ENCODE measurements at regions not wholly inside any gene's neighbourhood (a gene's known extent, or its start where the extent isn't known, plus 50 kb on each side); places are given as distances from the start of the nearest gene placed in this dataset.
"Not testable (repeated sequence)": the region's sequence is repeated elsewhere in the genome, so short reads cannot be mapped to it uniquely, and the experiment has no call there.

DNA sequence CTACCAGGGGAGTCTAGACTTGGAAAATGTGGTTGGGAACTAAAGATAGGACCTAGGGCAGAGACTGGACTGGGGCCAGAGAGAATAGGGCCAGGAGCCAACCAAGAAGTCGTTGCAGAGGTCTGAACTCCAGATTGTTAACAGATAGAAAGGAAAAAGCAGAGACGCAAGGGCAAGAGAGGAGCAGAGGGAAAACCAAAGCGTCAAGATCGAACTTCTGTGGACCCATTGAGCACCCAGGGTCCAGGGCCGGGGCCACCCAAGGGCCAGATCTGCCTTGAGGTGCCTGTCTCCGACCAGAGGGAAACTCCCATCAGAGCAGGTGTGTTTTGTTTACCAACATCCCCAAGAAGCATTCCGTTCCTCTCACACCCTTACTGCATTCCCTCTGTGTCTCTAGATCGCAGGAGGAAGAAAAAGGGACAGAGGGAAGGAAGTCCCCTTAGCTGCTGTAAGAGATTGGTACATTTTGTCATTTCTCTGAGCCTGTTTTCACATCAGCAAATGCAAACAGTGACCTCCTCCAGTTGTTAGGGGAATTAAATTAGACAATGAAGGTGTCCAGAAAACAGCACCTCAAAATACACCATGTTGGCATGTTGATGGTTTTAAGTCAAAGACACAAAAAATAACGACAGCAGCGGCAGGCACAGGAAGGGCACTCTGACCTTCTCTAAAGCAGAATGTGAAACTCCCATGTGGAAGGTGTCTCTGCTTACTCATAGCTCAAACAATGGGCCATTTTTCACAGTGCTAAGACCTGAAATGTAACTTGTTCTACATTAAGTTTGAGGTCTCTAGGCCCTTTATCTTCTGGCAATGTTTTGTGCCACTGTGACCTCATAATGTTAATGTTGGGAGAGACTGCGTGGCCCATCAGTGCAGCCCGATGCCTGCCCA is 105.8 kb upstream of the RAB4A start:
- DNase-seq, result no peak

DNA sequence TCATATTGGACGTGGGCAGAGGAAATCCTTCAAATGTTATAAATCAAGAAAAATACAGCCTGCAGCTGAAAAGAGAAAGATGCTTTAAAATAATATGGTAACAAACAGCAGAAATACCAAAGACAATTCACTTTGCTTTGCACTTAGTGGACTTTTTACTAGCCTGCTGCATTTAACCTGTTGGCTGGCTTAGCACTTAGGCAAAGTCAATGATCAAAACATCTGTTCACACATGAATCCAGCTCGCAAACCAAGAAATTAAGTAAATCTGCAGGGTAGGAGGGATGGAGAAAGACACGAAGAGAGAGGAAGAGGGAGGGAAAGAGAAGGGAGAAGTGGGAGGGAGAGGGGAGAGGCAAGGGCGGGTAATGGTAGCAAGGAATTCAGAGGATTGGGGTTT is 103.6 kb upstream of the RAB4A start:
- no peak for DNase-seq

DNA sequence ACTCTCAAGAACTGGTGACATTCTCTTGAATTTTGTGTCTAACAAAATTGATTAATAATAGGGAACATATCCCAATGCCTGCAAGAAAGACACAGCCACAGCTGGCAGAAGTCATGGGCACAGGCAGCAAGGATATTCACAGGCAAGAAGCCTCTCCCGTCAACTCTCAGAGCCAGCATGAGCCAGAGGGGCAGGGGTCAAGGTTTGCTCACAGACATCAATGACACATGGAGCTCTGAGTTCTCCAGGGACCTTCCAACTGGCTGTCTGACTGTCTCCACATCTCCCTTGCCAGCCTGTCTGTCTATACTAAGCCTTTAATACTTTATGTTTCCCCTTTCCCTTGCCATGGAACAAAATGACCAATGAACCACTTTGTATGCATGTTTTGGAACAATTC is 101.5 kb upstream of the RAB4A start:
- DNase-seq, result peak; percentile 19

DNA sequence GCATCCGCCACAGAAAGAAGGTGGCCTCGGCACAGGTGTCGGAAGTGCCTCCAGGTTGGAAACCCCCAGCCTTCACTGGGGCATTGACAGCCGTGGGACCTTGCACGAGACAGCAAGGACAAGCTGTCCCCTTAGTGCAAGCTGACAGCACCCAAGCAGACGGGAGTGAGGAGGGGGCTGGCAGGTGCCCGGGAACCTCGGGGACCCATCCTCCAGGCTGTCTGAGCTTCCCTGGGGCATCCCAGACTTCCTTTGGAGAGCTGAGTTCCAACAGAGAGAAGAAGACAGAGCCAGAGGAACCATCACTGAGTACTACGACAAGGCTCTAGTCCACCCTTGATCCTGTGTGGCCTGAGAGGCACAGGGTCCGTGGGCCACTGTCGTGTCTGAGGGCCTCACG is 100.6 kb upstream of the RAB4A start:
- no peak for DNase-seq

DNA sequence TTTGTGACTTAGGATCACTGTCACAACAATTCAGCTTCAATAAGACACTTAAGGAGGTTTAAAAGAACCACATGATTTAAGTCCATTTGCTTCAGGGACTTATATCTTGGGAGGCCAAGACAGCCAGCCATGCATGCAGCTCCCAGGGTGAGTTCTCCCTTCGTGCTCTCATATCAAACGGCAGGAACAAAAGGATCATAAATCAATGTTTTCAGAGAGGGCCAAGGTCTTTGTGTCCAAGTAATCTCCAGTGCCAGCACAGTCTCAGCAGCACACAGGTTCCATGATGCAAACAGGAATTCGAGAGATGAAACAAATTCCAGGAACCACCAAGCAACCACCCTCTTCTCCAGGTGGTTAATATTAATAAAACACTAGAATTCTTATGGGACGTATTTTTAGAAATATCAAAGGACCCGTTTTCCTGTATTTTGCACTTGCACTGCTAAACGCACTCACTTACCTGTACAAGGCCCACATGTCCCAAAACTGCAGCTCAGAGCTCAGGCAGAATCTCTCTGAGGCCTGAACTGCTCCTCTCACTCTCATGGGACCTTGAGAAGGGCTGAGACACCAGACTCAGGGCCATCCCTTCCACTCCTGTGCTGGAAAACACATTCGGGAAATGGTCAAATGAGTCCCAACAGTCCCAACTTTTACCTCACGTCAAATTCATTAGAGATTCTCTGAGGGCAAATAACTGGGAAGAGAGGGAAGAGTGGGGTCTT is 100.0 kb upstream of the RAB4A start:
- DNase-seq, result no peak

DNA sequence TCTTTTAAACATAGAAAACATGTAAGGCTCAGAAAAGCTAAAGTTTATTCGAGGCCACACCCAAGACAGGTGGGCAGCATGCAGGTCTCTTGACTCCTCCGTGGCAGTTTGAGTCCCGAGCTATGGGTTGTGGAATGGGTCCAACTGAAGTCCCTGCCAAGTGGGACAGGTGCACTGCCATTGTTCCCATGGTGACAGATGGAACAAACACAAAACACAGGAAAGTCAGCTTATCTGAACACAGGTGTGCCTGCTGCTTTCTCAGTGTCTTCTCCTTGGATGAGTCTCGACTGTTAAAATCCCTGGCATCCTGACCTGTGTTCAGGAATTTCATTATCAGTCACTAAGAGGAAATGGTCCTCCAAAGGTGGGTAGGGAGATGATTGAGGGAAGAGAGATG is 99.0 kb upstream of the RAB4A start:
- DNase-seq, result no peak

DNA sequence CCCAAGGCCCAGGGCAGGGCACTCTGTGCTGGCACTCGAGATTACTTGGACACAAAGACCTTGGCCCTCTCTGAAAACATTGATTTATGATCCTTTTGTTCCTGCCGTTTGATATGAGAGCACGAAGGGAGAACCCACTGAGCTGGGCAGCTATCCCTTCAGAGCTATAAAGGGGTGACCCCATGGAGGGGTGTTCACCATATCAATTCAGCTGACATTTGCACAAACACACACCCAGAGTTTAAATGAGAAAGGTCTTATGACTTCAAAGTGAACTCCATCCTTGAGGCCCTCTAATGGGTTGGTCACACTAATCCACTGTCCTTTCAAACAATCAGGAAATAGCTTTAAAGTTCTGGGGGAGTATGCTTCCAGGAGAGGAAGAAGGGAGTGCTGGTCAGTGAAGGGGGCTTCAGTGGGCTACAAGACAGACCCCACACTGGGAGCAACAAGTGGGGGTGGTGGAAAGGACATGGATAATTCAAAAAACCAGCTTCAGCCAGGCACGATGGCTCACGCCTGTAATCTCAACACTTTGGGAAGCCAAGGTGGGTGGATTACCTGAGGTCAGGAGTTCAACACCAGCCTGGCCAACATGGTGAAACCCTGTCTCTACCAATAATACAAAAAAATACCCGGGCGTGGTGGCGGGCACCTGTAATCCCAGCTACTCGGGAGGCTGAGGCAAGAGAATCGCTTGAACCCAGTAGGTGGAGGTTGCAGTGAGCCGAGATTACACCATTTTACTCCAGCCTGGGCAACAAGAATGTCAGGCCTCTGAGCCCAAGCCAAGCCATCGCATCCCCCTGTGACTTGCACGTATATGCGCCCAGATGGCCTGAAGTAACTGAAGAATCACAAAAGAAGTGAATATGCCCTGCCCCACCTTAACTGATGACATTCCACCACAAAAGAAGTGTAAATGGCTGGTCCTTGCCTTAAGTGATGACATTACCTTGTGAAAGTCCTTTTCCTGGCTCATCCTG is 97.1 kb upstream of the RAB4A start:
- not testable (repeated sequence) for DNase-seq

DNA sequence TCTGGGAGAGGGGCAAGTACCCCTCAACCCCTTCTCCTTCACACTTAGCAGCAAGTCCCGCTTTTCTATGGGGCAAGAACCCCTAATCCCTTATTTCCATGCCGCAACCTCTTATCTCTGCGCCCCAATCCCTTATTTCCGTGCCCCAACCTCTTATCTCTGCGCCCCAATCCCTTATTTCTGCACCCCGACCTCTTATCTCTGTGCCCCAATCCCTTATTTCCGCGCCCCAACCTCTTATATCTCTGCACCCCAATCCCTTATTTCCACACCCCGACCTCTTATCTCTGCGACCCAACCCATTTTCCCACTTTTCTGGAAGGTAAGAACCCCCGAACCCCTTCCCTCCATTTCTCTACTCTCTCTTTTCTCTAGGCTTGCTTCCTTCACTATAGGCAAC is 95.6 kb upstream of the RAB4A start:
- not testable (repeated sequence) for DNase-seq

DNA sequence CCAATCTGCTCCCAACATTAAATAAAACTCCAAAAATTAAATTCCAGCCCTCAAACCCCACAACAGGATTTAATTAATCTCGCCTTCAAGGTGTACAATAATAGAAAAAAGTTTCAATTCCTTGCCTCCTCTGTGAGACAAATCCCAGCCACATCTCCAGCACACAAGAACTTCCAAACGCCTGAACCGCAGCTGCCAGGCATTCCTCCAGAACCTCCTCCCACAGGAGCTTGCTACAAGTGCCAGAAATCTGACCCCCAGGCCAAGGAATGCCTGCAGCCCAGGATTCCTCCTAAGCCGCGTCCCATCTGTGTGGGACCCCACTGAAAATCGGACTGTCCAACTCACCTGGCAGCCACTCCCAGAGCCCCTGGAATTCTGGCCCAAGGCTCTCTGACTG is 94.5 kb upstream of the RAB4A start:
- not testable (repeated sequence) for DNase-seq

DNA sequence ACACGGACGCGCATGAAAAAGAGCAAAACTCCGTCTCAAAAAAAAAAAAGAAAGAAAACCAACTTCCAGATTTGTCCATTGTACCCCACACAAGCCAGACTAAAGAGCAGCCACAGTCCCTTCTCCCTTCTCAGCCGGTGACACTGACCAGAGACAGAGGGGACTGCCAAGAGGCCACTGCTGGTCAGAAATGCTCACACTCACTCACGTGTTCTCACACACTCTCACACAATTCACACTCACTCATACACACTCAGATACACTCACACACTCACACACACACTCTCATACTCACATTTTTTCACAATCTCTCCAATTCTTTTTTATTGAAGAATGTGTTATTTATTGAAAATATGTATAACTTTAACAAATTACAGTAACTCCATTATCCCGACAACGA is 90.8 kb upstream of the RAB4A start:
- DNase-seq, result no peak

DNA sequence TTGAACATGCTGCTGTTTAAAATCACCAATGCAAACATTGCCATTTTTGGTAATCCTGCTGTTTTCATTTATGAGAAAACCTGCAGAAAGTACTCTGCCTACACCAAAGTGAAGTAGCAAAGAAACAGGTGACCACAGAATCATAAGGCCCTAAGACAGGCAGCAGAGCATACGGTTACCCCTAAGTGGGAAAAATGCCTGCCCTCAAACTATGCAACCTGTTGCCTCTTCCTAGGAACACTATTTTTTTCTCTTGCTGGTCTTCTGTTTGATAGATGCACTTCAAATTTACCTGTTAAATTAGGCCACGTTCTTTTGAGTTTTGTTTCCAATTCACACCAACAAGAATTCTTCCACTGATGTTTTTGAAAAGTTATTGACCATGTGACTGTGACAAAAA is 89.5 kb upstream of the RAB4A start:
- DNase-seq, result no peak

DNA sequence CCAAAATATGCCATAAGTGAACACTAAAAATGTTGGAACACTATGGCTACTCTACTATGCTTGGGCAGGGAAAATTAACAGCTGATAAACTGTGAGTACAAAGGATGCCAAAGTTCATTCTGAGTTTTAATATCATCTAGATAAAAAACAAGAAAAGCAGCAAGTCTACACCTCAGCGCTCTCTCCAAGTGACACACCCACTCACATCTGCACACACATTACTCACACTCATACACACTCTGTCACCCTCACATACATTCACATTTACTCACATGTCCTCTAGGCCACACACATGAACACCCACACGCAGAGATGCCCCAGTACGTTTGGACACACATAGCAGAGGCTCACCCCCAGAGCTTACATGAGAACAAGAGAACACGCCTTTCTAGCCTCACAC is 87.3 kb upstream of the RAB4A start:
- DNase-seq, result no peak

DNA sequence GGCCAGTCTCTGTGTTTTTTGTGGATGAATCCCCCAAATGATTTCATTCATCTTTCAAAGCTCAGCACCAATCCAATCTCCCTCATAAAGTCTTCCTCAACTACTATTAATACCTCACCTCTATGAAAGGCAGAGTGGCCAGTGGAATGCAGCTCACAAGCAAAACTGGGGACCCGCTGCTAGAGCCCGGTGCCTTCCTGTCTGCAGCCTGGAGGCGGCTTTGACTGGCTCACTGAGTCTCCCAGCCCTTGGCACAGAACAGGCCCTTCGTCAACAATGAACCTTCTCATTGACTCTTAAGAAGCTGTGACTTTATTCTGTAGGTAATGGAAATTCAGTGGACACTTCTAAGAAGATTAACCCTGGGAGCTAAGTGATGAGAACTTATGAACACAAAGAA is 86.8 kb upstream of the RAB4A start:
- DNase-seq, result no peak

DNA sequence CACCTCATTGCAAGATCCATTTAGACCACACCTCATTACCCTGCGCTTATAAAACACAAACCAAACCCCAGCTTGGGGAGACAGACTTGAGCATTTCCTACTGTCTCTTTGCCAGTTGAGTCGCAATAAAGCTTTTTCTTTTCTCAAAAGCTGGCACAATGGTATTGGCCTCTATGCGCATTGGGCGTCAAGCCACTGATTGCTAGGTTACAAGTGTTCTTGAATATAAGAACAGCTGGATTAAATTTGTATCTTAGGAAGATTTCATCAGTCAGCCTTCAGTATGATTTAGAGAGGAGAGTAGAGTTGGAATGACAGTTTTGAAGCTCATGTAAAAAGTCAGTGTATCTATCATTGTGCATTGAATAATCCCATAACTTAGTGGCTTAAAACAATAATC is 84.9 kb upstream of the RAB4A start:
- no peak for DNase-seq

DNA sequence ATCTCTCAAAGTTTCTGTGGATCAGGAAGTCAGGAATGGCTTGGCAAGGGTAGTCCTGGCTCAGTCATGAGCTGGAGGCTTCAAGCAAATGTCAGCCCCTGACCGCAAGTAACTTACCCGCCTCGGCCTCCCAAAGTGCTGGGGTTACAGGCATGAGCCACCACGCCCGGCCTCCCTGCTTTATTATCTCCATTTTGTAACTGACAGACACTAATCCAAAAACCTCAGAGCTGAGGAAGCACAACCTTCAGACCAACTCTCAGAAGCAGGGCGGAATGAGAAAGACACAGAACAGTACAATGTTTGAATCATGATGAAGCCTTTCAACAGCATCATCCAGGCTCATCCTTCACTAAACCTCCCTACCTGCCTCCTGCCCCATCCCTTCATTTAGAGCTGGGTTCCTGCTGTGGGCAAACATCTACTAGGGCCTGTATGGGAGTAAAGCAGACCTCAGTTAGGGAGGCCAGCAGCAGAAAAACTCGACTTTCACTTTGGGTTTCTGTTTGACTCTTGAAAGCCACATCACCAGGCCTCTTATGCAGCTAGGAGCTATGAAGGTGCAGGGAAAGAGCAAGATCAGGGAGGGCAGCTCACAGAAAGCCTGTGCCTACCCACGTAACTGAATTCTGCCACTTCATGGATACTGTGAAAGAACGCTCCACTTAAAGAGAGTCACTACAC is 84.4 kb upstream of the RAB4A start:
- DNase-seq, result peak; percentile 59

DNA sequence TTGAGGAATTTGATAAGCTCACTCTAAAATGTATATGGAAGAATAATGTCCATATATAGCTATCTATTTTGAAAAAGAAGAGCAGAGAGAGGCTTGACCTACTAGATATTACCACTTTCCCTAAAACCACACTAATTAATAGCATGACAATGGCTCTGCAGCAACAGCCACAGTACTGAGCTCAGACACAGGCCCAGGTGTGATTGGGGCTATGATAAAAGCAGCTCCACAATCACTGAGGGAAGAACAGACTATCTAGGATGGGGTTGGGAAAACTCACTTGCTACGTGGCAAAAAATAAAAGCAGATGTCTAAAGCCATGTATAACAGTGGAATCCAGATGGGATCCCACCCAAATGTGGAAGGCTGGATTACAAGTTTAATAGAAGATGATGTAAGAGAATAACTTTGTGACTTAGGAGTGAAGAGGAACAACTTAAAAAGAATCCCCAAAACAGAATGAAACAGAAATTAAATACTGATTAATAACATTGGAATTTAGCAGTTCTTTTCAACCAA is 80.8 kb upstream of the RAB4A start:
- no peak for DNase-seq

DNA sequence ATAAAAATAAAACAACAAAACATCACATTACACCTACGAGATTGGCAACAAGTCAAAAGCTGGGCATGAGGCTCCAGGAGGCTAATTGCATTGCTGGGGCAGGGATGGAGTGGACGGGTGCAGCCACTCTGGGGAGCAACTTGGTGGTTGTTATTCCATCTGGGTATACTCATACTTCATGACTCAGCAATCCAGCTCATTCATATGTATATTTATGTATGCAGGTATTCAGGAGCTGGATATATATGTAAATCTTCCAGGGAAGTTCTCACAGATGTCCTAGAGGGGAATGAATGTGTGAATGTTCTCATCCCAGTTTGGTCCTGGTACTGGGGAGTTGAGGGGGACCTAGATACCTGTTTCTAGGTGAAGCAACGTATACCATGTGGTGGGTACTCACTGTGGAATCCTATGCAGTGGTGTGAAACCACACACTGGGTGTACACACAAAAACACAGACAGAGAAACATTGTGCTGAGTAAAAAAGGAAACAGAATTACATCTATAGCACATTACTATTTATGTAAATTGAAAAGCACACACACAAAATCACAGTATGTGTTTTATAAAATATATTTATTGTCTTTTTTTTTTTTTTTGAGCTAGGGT is 79.7 kb upstream of the RAB4A start:
- DNase-seq, result no peak

DNA sequence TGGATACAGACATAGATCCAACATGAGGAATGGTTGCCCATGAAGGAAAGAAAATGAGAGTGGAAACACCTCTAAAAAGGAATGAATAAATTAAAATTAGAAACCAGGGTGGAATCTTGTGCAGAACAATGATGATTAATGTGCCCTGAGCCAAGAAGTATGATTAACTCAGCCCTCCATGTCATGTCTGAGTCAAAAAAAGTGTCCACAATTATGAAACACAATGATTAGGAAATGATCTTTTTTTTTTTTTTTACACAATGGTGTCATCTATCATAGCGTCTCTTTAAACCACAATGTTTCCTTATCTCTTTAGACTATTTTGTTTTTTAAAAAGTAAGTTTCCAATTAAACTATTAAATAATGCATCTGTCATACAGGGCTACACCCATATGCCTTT is 78.9 kb upstream of the RAB4A start:
- DNase-seq, result peak; percentile 90

DNA sequence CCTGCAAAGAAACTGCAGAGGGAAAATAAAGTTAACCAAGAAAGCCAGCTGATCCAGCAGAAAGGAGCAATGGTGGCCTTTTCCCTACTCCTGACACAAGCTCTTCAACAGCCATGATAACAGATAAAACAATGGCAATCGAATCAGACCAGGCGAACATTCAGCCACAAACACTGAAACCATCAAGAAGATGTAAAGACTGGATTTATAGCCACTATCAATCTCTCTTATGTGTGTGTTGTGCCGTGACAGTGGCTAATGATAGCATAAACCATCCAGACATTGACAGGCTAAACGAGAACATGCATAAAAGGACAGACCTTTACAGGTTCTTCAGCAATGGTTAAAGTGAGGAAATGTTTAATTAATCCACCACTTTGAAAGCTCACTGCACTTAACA is 78.1 kb upstream of the RAB4A start:
- no peak for DNase-seq

DNA sequence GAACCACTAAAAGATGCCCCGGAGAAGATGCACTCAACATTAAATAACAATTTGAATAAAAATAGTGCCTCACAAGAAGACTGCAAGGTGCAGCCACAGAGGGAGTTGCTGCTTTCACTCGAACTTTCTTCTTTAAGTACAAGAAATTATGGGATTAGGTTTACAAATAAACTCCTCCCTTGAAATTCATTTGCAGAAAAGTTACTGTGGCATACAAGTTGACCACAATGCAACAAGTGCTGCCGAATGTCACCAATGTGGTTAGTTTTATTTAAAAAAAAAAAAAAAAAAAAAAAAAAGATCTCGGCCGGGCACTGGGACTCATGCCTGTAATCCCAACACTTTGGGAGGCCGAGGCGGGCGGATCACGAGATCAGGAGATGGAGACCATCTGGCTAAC is 76.8 kb upstream of the RAB4A start:
- DNase-seq, result peak; percentile 17

DNA sequence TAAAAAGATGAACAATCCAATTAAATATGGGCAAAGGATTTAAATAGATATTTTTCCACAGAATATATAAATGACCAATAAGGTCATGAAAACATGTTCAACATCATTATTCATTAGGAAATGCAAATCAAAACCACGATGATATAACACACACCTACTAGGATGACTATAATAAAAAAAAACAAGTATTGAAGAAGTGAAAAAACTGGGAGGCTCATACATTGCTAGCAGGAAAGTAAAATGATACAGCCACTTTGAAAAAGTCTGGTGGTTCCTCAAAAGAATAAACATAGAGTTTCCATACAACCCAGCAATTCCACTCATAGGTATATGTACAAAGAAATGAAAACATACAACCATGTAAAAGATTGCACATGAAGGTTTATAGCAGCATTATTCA is 75.7 kb upstream of the RAB4A start:
- peak; percentile 30 for DNase-seq
